GM19324 (cell line): ENCODE measurements at regions not wholly inside any gene's neighbourhood (a gene's known extent, or its start where the extent isn't known, plus 50 kb on each side); places are given as distances from the start of the nearest gene placed in this dataset.
A peak's percentile ranks its signal among the peaks of the same experiment; 100 is the strongest.
"Not testable (repeated sequence)": the region's sequence is repeated elsewhere in the genome, so short reads cannot be mapped to it uniquely, and the experiment has no call there.

Source experiments
- ATAC-seq: cut with Tn5 transposase; IDR thresholded peaks from one replicate; pipeline ENCODE4 v1.9.1; 2021; ENCODE audit warnings: mild to moderate bottlenecking, moderate library complexity; ENCODE audit not compliant: unreplicated experiment, low FRiP score

DNA sequence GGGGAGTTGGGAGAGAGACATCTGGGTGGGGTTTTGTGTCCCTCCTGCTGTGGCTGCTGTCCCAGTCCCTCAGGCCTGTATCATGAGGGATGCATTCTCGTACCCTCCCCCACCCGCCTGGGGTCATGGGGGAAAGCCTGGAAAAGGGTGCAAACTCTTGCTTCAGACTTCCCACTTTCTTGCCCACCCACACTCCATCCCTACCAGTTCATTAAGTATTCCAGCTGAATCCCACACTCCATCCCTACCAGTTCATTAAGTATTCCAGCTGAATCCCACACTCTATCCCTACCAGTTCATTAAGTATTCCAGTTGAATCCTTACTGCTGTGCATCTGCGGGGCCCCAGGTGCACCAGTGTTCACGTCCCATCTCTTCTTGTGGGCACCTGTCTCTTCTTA lies 116.3 kb downstream of the ACAA2 start:
- no peak for ATAC-seq

DNA sequence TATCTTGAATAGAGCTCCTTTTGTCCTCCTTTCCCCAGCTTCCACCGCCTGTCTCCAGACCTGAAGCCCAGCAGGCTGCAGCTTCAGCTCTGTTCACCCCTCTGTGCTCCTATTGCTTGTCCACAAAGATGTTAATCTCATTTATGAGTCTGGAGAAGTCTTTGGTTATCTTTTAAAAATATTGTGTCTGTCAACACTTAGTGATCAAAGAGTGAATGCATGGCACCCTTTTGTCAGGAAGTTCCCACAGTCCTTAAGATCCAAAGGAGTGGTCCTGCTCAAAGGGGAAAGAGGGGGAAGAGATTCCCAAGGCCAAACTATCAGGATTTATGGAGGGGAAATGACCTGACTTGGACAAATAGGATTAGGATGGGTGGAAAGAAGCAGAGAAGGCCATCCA lies 118.9 kb downstream of the ACAA2 start:
- ATAC-seq: no peak

DNA sequence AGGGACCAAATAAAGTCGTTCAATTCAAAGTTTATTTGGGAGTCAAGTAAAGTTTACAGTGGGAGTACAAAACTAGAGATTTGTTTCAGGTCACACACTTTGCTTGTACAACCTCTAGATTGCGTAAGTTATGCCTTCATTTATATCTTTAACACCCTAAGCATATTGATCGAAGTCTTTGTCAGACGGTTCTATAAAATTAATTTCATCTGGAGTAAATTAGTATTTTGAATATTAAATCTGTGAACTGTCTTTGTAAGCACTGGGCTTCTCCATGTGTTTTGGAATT lies 119.7 kb downstream of the ACAA2 start:
- no peak for ATAC-seq

DNA sequence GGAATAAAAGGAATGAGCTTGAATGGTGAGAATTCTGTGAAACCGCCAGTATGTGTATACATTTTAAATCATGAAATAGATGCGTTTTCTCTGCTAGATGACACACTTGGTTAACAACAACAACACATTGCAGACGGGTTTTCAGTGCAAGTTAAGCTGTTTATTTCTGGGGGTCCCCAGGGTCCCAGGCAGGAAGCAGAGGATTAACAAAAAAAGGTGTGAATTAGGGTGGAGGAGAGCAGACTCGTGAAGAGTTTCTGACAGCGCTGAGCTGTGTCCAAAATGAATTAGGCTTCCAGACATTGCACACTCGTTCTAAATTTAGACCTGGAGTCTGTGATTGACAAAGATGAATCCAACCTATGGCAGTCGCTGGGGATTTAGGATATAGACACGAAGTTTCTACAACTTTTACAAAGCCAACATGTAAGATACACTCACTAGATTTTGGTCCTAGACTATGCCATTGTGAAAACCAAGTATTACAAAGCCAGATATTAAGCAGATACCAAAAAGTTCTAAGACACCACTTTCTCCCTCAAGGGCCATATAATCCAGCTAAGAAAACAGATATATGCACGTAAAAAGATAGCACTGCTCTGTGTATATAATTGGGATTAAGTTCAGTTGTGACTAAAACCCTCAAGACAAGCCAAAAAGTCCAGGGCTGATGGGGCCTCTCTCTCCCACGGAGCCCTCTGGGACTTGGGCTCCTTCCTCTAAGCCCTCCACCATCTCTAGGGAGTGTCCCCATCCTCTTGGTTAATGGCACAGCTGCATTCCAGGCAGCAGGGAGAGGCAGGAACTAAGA lies 120.2 kb downstream of the ACAA2 start:
- ATAC-seq: no peak

DNA sequence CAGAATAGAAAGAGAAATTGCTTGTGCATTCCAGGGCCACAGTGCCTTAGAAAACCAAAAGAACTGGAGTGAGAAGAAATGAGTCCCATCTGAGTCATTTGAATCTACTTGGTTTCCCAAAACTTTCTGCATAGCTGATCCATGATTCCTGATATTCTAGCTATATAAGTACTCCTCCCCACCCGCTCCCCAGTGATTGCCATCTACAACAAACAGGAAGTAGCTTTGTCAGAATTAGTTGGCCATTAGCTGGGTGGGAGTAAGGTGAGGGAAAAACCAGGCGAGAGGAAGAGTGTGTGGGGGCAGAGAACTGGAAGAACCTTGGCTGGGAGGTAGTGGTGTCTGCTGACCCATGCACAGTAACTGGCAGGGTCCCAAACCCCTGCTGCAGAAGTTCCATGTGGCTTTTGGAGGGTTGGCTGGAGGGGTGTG lies 122.1 kb downstream of the ACAA2 start:
- ATAC-seq: no peak

DNA sequence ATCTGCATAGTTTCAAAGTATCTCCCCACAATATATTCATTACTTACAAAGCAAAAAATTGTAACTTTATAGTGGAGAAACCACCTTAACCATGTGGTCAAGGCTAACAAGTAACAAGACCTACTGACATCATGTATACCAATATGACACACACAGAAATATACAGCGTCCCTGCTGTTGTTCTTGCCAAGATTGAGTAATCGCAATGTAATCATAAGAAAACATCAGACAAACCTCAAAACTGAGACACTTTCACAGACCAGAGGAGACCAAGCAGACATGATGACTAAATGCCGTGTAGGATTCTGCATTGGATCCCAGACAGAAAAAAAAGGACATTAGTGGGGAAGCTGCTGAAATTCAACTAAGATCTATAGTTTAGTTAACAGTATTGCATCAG lies 123.0 kb downstream of the ACAA2 start:
- no peak for ATAC-seq

DNA sequence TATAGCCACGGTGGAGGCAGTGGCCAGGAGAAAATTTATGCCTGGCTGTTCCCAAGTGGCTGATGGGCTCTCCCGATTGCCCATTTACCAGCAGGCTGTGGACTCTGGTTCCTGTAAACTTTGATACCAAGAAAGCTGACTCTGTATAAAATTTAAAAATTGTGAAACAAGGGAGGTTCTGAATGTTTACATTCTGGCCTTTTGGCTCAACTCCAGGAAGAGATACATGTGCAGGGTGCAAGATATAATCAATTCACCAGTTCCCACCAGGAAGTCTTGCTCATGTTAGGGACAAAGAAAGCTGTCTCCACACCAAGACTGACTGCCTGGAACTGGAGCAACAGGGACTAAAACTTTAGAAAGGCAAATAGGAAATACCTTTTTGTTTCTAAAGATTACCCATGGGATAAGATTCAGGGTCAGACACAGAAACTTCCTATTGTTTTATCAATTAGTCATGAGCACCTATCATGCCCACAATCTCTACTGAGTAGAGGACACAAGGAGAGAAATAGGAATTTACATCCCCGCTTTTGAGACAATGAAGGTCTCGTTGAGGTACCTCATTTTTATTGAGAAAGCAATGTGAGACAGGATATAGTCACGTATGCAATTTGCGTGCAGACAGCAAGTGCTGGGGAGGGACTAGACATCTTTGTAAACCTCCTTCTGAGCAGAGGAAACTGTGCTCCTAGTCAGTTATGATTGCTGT lies 123.5 kb downstream of the LIPG start:
- no peak for ATAC-seq

DNA sequence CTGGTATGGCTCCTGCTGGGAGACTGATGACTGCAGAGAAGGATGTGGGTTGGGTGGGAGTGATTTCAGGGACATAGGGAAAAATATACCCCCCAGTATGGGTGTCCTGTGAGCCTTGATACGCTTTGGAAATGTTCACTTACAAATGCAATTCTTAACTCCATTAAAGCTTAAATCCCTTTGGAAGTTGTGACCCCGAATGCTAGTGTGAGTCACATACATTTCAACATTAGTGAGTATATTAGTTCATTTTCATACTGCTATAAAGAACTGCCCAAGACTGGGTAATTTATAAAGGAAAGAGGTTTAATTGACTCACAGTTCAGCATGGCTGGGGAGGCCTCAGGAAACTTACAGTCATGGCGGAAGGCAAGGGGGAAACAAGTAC lies 120.9 kb downstream of the LIPG start:
- not testable (repeated sequence) for ATAC-seq

DNA sequence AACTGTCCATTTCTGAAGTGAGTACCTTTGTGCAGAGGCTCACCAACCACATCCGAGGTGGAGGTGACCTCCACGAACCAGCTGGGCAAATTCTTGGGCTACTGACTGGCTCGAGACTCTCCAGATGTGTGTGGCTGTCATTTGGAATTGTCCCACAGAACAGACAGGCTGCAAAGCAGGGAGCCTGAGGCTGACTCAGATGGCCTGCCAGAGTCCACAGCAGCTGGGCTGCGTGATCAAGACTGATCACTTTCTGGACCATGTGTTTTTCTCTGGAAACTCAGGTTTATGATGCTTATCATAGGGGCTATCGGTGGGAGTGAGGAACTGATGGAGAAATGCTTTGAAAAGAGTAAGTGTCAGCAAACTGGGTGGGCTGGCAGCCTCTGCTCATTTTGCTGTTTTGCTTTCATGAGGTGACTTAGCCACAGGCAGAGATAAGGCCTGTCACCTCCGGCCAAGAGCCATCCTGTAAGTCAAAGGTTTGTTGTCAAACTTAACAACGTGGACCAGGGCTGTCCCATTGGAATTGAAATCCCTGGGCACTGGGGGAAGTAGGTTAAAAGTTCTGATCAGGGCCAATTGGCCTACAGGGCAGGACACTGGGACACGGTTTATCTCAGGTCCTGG lies 120.4 kb downstream of the LIPG start:
- no peak for ATAC-seq

DNA sequence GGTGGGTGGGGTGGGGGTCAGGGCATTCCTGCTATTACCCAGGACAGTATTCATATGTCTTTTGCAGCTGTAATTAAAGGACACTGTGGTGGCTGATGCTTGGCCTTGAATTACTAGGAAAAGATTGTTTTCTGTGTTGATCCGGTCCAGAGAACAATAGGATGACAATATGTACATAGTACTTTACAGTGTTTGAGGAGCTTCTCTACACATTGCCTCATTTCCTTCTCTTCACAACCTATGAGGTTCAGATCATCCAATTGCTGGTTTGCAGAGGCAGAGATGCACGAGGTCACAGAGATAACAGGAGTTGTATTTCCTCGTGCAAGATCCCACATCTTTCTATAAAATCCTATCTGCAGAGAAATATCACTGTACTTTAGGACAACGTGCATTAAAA lies 119.5 kb downstream of the LIPG start:
- no peak for ATAC-seq

DNA sequence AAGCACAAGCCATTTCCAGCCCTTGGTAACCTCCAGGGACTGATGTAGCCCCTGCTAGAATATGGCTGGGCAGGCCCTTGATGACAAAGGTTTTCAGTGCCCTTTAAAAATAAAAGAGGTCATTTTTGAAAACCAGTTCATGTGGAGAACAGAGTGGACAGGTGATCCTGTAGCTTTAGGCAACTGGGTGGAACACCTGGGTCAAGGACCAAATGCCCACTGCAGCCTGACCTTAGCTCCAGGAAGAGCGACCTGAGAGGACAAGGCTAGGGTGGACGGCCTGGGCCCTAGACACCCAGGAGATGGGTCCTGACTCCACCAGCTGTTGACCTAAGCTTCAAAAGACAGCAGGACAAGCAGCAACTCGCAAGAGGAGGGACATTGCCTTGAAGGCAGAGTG lies 116.6 kb downstream of the LIPG start:
- ATAC-seq: no peak

DNA sequence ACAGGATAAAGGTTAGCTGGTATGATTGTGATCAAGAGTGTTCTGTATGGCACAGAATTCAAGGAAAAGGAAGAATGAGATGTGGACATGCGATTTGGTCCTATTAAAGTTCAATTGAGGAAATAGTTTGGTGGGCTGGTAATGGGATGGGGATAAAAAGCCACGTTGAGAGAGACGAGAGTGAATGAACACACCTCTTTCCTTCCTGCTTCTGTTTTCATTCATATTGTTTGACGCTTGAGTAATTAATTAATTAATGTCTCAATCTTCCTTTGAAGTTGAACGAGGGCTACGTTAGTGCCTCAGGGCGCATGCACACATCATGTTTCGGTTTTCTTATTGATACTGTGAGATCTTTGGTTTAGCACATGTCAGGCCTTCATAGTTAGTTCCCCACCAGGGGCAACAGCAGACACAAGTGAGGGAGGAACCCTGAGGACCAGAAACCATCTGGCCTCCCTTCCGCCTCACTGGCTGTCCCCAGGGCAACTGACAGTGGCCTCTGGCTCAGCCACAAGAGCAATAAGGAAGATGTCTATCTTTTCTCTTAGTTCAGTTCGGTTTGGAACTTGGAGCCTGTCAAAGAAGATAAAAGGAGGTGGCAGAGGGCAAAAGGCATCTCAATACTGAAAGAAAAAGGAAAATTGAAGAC lies 116.0 kb downstream of the LIPG start:
- ATAC-seq: peak; percentile 84

DNA sequence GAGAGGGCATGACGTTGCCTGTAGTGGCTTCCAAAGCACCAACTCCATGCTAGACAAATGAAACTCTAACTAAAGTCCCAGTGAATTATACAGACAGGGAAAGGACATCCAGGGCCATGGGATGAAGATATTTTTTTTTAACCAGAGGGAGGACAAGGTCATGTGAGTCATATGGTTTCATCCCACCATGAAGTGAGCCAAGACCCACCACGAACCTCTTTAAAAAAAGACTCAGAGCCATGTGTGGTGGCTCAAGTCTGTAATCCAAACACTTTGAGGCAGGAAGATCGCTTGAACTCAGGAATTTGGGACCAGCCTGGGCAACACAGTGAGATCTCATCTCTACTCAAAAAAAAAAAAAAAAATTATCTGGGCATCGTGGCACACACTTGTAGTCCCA lies 115.2 kb downstream of the LIPG start:
- no peak for ATAC-seq

DNA sequence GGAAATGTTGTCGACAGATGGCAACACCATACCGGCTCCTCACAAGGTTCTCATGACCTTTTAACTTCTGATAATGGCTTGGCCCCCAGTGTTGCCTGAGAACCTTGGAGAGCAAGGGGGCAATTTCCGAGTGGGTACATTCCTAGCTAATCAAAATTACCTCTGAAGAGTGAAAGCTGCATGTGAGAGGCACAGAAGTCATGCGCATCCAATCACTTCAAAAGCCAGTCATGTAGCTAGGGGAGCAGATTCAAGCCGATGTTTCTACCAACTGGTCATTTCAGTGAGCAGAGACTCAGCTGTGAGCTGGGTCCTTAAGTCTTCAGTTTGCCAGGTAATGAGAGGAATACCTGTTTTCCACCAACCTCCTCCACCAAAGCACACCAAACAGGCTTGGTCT lies 111.4 kb downstream of the LIPG start:
- ATAC-seq: no peak

DNA sequence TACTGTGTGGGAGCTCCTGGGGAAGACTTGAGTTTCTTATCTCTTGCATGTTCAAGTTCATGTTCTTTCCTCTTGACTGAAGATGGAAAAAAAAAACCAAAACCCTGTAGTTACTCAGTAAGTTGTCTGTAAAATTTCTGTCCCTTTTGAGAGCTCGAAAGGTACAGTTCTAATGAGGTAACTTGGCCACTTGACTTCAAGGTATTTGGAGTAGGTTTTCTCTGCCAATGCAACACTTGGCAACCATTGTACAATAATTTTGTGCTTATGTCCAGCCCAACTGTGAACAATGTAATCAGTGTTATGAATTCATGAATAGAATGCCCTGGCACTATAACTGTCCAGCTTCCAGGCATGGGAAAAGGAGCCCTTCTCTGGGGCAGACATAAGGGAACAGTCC lies 111.0 kb downstream of the LIPG start:
- ATAC-seq: no peak

DNA sequence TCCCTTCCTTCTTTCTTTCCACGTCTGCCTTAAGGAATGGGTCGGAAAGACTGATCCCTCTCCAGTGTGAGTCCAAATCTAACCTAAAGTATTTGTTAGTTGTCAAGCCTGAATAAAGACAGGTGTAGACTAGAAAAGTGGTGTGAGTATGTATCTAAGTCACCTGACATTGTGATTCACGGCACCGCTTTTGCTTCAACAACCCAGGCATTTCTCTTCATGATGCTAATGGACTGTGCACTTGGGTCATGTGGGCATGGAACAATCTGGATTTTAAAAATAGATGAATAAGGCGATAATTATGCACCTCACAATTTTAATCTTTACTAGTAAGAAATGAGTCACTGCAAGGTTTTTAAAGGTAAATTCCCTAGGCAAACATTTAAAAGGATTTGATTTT lies 107.5 kb downstream of the LIPG start:
- no peak for ATAC-seq

DNA sequence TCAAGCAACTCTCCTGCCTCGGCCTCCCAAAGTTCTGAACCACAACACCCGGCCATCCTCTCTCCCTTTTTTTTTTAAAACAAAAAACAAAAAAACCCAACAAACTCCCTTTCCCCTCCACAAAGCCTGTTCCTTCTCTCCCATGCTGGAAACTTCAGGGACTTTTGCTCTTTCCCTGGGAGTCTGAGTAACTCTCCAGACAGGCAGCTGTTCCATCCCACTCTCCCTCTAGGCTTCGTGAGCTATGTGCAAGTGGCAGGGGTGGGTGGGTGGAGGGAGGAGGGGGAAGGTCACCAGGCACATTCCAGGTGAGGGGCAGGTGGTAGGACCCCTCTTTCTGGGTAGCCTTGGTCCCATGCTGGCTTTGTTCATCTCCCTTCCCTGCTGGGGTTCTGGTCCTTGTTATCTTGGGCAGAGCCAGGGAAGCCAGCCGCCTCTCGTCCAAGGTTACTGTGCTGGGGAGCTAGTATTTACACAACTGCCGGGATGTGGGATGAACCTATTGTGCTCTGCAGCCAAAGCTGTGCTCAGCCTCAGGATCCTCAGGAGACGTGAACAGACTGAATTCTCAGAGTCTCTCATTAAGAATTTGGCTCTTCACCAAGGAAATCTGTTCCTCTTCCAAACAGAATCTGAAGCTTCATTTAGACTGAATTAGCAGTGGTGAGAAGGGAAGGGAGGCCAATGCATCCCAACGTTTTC lies 106.9 kb downstream of the LIPG start:
- no peak for ATAC-seq

DNA sequence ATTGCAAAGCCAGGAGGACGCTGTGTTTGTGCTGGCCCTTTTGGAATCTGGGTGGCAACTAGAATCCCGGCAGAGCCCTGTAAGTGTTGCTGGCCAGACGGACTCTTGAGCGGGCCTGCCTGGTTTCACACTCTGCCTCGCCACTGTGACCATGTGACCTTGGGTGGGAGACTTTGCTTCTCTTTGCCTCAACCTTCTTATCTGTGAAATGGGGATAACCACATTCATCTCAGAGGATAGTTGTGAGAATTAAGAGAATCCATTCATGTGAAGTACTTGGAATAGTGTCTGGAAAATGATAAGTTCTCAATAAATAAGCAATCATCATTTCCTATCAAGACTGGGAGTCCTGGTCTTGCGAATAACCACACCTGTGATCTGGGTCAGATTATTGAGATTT lies 105.6 kb downstream of the LIPG start:
- ATAC-seq: no peak

DNA sequence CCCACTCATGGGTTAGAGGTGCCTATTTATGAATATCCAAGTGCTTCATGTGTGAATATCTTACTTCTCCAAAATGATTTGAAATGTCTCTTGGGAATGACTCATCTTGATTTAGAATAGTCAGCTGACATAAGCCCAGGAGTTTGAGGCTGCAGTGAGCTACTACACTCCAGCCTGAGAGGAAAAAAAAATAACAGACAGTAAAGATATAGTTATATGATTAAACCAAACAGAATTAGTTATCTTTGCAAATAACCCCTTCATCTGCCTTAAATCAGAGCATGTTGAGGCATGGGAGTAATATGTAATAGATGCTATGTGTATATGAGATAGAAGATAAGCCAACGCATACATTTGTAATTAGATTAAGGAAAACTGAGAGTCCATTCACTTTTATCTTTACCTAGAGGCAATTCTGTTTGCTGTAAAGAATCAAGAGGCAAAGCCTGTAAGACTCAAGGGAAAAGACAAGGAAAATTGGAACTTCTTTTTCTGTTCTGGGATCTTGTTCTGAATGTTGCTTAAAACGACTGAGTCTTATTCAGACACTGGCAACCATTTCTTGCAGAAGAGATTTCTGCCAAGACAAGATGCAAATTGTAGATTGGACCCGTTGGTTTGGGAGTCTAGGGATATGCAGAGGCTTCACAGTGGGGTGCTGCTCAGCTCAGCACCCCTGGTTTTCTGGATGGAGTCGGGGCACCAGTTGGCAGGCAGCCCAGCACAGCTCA lies 104.4 kb downstream of the LIPG start:
- no peak for ATAC-seq
